Right lobe of liver (tissue), 4 donors: ENCODE measurements at regions not wholly inside any gene's neighbourhood (a gene's known extent, or its start where the extent isn't known, plus 50 kb on each side); places are given as distances from the start of the nearest gene placed in this dataset.

Experiments used
- CTCF ChIP-seq, 4 donors: fragments of 200-600 bp in 3 of 4; fragments of 450-650 bp in 1 of 4; IDR thresholded peaks; one replicate each; pipeline versions ENCODE4 v1.5.1 to v1.8.0; 2016 to 2022; ENCODE audit warnings: antibody characterized with exemption in 4 of 4, mild to moderate bottlenecking in 2 of 4
- POLR2A ChIP-seq: fragments of 450-650 bp; IDR thresholded peaks from one replicate; pipeline ENCODE4 v1.6.1; 2017; ENCODE audit warnings: antibody characterized with exemption, mild to moderate bottlenecking
- donor health status: DM: no; HTN: no; CAD: no.
- donor health status: DM: no; HTN: no; CAD: no.
- donor health status: DM: no; HTN: yes; CAD: no.

- no peak for TF ChIP-seq POLR2A
- no peak for TF ChIP-seq CTCF (IDR thresholded peaks at IDR 0.05)
Measured at GRCh38 chr5:27450607-27451006, 412.2 kb upstream of the CDH9 start.
